ENCODE measurements at regions not wholly inside any gene's neighbourhood (a gene's known extent, or its start where the extent isn't known, plus 50 kb on each side); places are given as distances from the start of the nearest gene placed in this dataset.

DNA sequence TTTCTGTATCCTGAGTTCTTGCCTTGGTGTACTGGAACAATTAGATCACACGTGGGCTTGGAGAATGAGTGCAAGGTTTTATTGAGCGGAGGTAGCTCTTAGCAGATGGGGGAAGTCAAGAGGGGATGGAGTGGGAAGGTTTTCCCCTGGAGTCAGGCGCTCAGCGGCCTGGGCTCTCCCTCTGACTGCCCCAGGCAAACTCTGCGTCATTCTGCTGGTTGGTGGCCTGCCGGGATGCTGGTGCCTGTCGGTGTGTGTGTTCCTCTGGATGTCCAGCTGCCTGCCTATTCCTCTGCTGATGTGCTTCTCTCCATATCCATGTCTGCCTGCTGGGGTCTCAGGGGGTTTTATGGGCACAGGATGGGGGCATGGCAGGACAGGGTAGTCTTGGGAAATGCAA, 111.0 kb downstream of the TRIB2 start:
- no peak for DNase-seq (ENCODE audit: low read depth)

DNA sequence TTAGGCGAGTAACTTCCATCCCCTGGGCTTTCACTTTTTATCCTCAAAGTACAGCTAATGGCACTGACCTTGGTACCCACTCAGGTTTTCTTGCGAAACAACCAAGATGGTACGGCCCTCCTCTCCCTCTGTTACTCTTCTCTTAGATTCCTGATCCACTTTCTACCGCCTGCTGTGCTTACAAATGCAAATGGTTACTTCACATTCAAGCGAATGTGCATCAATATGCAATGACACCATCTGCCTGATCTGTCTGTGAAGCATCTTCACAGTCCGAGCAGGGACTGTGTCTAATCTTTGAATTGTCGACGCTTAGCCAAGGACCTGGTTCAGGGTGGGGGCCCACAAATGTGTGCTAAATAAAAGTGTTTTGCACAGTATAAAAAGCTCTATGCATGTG, 112.2 kb downstream of the TRIB2 start:
- no peak for DNase-seq (ENCODE audit: low read depth)

DNA sequence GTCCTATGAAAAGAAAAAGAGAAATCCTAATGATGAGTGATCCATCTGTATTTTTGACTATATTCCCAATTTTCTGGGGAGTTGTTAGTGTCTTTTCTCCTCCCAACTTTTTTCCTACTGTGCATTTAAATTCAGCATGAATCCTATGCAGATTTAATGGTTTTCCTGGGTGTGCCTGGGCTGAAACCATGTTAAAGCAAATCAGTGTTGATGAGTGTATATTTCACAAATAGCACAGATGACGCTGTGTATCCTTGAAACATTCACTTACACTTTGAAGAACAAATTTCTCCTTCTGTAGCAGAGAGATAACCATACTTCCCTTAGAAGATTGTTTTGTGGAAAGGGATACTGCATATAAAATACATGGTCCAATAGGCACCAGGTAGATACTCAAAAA, 114.3 kb downstream of the TRIB2 start:
- DNase-seq (ENCODE audit: low read depth) = no peak

DNA sequence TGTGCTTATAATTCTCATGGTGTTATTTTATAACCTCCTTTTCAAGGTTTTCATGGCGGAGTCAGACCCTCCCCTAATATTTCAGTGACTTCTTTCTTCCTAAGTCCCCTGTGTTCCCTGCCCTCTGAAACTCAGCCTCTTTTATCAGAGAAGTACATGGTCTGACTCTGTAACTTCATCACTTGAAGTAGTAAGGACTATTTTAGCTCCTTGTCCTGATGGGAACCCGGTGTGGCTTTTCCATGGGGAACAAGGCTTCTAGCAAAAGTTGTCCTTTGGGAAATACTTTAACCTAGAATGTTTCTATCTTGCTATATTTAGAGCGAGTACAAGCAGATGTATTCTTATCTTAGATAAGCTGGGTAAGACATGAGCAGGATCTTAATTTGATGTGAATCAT, 117.5 kb downstream of the TRIB2 start:
- no peak for DNase-seq (ENCODE audit: low read depth)

DNA sequence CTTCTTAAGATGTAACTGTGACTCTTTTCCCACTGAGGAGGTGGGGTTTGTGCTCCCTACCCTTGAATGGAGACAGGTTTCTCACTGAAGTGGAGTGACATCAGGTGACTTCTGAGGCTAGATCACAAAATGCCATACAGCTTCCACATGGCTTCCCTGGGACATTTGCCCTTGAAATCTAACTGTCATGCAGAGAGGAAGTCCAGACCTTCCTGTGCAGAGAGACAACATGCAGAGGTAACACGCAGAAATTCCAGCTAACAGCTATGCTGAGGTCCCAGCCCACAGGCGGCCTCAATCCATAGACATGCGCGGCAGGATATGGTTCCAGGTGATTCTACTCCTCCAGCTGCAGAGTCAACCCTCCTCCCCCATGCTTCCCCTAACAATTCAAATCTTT, 119.0 kb downstream of the TRIB2 start:
- DNase-seq (ENCODE audit: low read depth) = no peak

DNA sequence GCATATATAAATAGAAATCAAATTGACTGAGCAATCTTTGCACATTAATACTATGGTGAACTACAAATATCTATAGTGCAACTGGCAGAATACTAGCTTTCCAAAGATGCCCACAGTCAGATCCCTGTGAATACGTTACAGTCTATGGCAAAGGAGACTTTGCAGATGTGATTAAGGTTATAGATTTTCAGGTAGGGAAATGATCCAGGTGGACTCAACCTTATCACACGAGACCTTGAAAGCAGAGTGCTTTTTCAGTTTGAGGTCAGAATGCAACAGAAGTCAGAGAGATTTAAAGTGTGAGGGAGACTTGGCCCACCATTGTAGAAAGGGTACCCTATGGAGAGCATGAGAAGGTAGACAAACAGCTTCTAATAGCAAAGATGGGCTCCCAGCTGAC, 122.6 kb downstream of the TRIB2 start:
- DNase-seq (ENCODE audit: low read depth) = no peak

DNA sequence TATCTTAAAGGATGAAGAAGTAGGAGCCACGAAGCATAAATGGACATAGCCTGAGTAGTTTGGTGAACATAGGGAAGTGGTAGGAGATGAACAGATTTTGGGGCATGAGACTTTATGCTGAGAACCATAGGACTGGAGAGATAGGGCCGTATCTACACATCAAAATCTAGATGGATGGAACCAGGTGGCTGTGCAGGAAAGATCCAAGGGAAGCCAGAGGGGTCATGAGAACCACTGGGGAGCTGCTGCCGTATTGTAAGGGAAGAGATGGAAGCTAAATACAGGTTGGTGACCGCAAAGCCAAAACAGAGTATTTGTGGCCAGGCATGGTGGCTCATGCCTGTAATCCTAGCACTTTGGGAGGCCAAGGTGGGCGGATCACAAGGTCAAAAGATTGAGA, 124.3 kb downstream of the TRIB2 start:
- no peak for DNase-seq (ENCODE audit: low read depth)

DNA sequence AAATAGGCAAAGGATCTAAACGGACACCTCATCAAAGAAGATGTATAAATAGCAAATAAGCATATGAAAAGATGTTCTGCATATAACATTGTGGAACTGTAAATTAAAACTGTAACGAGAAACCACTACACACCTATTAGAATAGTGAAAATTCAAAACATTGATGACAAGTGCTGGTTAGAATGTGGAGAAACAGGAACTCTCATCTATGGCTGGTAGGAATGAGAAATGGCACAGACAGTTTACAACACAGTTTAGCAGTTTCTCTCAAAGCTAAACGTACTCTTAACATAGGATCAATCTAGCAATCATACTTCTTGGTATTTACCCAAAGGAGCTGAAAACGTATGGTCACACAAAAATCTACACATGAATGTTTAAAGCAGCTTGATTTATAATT, 126.2 kb downstream of the TRIB2 start:
- DNase-seq (ENCODE audit: low read depth) = no peak

DNA sequence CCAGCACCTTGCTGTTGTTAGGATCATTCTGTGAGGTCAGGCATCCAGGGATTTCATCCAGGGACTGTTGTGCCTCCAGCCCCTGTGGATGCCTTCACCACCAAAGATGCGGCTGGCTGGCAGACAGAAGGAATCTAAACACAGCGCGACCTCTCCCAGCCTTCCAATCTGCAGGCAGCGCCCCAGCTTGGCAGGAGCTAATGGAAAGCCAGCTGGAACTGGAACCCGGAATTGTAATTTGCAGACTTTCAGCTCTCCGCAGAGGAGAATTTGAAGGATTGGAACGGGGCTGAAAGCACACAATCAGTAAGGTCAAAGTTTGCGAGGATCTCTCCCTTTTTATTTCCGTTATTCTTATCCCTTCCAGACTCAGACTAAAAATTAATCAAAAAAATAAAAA, 127.8 kb downstream of the TRIB2 start:
- DNase-seq (ENCODE audit: low read depth) = no peak

DNA sequence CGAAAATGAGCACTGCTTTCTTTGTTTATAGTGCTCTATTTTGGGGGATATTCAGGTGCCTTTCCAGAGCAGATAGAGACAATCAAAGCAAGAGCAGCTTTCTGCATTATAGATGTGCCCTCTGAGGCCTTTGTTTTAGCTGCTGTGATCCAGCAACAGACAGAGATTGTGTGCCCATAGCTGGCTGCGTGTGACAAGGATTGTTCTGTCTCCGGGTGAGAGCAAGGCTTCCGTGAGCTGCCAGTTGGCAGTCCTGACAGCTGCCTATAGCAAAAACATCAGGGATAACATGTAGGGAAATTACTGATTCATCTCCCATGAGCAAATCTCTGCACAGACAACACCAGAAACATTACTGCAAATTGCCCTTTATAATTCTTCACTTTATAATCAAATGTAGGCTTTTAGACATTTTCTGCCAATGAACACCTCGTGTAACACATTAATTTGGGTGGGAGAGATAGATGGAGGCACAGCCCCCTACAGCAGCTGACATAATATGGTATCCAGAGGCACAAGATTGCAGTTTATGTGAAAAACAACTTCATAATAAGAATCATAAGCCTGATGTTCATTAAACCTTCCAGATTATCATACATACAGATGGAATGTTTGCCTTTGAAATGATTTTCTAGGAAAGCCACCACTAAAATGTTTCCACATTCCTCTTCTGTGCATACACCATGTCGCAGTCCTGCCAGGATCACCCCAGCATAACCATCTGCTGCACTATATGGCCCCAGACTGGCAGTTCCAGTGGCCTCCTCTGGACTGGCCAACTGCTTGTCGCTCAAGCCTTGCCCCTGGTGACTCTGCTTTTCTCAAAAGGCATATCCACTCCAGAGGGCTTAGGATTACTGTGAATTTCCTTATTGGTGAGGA, 131.2 kb downstream of the TRIB2 start:
- DNase-seq (ENCODE audit: low read depth) = no peak

DNA sequence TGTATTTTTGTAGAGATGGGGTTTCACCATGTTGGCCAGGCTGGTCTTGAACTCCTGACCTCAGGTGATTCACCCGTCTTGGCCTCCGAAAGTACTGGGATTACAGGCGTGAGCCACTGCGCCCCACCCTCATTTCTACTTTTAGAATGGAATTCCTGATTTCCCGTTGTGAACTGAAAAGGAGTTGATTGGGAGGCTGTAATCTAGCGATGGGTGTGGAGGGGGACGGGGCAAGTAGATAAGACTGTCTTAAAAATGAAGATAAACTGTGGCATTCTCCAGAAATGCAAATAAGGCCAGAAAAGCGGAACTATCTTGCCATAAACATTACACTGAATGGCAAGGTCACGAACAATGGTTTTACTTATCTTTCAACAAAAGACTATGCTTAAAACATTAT, 135.4 kb downstream of the TRIB2 start:
- no peak for DNase-seq (ENCODE audit: low read depth)

DNA sequence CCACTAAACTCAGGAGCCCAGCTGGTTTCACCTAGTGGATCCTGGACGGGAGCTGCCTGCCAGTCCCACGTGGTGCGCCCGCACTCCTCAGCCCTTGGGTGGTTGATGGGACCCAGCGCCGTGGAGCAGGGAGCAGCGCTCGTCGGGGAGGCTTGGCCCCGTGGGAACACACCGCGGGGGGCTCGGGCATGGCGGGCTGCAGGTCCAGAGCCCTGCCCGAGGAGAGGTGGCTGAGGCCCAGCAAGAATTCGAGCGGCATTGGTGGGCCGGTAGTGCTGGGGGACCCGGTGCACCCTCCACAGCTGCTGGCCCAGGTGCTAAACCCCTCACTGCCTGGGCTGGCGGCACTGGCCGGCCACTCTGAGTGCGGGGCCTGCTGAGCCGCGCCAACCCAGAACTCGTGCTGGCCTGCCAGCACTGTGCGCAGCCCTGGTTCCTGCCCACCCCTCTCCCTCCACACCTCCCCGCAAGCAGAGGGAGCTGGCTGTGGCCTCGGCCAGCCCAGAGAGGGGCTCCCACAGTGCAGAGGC, 137.3 kb downstream of the TRIB2 start:
- DNase-seq (ENCODE audit: low read depth) = no peak

DNA sequence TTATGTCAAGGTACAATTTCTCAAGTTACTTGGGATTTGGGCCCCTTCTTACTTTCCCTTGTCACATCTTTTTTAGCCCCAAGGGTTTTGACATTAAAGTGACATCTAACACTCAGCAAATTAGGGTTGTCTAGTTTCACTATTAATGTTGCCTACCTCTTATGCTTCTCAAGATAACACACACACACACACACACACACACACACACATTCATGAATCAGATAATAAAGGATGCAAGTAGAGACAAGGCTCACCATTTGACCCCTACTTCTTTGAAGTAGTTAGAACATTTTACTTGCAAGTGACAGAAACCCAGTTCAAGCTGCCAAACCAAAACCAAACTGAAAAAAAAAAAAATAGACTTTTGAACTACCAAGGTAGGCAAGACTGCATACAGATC, 138.8 kb downstream of the TRIB2 start:
- no peak for DNase-seq (ENCODE audit: low read depth)

DNA sequence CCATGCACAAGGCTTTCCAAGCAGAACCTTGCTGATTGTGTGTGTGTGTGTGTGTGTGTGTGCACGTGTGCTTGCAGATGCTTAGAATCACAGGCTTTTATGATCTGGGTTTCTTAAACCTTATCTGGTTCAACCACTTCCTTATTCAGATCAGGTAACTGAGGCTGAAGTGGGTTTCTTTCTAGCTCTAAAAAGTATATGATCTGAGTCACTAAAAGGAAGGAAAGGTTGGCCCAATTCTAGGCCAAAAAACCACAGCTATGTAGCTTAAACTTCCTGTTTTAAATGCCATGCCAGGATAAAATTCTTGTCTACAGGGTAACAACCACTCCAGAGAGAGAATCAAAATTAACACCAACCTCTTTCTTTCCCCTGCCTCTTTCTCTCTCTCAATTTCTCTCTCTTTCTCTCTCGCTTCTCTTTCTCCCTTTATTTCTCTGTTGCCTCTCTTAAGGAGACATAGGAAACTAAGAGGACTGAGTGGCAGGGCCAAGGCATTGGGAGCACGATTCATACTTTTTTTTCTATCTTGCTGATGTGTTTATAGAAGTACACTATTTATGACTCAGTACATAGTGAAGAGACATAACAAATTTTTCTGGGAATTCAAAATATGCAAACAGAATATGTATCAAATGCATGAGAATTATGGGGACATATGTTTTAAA, 140.3 kb downstream of the TRIB2 start:
- DNase-seq (ENCODE audit: low read depth) = no peak

DNA sequence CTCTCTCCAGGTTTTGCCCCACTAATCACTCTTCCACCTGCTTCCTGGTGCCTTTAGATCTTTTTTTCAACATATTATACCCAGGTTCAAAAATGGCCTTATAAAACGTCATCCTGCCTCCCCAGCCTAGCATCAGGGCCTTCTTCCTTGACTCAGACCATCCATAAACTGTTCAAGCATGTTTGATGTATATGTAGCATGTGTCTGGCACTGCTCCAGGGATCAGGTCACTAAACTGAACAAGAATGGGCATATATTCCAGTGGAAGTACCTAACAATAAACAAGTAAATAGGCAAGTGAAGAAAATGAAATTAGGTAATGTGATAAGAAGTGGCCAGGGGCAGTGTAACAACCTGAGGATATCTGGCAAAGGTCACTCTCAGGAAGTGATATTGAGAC, 141.2 kb downstream of the TRIB2 start:
- no peak for DNase-seq (ENCODE audit: low read depth)

DNA sequence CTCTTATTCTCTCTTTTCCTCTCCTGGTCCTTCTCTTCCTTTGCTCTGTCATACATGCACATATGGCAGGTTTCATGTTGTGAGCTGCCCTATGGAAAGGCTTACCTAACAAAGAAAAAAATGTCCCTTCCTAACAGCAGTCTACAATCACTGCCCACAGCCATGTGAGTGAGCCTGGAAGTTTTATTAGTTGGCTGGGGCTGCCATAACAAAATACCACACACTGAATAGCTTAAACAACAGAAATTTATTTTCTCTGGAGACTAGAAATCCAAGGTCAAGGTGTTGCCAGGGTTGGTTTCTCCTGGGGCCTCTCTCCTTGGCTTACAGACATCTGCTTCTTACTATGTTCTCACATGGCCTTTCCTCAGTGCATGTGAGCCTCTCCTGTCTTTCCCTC, 142.1 kb downstream of the TRIB2 start:
- no peak for DNase-seq (ENCODE audit: low read depth)

DNA sequence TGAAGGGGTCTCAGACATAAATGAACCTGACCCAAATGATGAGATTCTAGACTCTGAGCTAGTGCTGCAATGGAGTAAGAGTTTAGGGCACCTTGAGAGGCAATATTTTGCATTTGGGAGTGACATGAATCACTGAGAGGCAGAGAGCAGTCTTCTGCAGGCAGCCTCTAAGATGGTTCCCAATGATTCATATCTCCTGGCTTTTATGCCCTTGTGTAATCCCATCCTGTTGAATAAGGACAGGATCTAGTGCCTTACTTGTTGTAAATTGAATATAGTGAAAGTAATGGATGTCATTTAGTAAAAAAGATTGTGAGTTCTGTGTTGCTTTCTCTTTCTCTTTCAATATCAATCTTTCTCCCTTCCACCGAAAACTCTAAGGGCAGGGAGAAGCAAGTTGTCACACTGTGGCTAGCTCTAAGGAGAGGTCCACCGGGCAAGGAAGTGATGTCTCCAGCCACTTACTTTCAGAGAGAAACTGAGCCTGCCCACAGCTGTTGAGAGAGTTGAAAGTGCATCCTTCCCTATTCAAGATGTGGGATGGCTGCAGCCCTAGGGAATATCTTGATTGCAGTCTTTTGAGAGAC, 144.7 kb downstream of the TRIB2 start:
- no peak for DNase-seq (ENCODE audit: low read depth)

DNA sequence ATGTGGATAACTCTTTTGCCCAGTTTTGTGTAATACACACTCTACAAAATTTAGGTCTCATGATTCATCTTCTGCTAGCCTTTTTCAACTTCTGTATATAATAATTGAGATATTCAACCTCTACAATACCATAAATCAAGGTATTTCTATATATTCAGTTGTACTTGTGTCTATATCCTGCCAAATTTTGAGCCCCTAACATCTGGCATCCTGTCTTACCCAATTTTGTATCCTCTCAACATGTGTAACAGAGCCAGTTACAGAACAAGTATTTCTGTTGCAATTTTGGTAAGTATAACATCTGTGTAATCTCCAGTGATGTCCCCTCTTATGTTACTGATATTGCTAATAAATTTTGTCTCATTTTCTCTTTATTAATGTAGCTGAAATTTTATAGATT, 145.8 kb downstream of the TRIB2 start:
- no peak for DNase-seq (ENCODE audit: low read depth)

DNA sequence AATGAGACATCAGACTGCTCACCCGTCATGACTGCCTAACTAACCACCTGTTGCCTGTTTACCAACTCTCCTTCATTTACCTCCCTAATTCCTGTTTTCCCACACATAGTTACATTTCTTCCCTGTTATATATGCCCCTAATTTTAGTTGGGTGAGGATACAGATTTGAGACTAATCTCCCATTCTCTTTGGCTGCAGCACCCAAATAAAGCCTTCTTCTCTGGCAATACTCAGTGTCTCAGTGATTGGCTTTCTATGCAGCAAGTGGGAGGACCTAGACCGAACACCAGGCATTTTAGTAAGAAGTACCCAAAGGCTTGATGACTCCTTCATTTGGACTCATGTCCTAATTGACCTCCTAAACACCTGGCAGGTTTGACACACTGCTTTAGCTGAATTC, 147.2 kb downstream of the TRIB2 start:
- DNase-seq (ENCODE audit: low read depth) = no peak

DNA sequence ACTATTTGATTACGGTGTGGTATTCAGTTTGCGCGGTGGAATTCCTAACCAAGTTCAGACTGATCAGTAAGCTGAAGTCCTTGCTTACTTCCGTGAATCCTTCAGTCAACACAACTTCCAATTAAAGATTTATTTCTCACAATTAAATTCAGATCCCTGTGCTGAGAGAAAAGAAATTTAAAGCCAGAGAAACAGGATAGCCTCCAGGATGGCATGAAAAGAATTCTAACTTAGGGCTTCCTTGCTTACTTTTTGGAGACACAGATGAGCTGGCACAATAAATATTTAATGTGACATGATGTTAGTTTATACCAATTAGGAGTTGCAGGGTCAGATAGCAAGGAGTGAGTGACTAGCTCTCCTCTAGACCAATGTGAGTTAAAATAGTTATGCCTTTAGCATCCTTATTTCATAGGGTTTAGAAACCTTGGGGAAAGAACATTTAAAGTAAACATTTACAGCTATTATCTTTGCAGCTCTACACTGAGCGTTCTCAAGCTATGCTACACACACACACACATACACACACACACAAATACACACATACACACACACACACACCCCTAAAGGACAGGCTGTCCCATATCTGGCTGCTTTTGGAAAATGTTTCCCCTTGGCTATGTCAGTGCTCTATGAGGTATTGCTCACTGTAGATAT, 151.0 kb downstream of the TRIB2 start:
- DNase-seq (ENCODE audit: low read depth) = no peak

DNA sequence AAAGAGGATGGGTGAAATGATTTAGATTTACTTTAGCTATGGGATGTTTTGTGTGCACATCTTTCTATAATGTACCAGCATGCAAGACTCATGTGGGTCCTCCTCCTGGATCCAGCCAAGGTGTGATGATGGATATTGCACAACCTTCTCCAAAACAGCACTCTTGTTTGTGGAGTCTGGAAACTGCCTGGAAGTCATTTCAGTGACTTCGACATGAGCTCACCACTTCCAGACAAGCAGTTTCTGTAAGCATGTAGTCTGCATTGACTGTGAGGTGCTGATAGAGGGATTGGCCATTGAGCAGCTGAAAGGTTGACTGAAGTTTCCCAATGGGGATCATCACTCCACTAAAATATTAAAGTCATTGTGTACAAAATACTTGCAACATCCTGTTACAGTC, 154.0 kb downstream of the TRIB2 start:
- no peak for DNase-seq (ENCODE audit: low read depth)

DNA sequence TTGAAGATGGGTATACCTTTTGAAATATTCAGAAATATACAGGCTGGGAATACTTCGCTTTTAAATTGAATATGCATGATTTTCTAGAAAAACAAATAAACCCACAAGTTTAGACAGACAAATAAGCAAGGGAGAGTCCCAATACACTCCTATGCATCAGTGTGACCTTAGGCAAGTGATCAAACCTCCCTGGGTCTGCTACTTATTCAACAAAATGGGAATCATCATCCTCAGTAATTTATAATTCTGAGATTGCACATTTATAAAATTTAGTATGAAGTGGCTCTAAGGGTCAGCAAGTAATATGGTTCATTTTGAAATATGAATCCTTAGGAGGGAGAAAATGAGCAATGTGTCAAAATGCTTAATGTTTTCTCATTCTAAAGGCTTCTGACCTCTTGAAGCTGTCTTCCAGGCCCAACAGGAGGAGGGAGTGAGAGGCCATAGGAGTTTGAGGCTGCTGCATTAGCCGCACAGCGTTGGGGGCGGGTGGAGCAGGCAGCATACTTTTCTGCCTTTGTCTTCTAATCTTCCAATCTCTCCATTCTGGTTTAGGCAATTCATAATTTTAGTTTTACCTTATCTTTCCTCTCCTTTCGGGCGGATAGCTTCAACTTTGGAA, 155.1 kb downstream of the TRIB2 start:
- DNase-seq (ENCODE audit: low read depth) = no peak
